AG04450 (cell line): ENCODE measurements at regions not wholly inside any gene's neighbourhood (a gene's known extent, or its start where the extent isn't known, plus 50 kb on each side); places are given as distances from the start of the nearest gene placed in this dataset.

ENCODE experiments used
- CTCF ChIA-PET: fragments of 300-600, 350-600 bp; formaldehyde crosslinking; extraction: SDS; loops from one replicate; lab custom pipeline; 2022; ENCODE audit warnings: antibody characterized with exemption, inconsistent platforms; lab: Charles Lee
- POLR2A ChIA-PET: fragments of 350-600 bp; formaldehyde crosslinking; extraction: SDS; loops from one replicate; lab custom pipeline; 2021; ENCODE audit warnings: antibody characterized with exemption, inconsistent platforms; lab: Yijun Ruan, JAX
- DNase-seq: peaks from one replicate; pipeline ENCODE4 v3.0.0-alpha.2; 2011; ENCODE audit warnings: low read depth, low spot score
- H3K27ac ChIP-seq: one replicate; pipeline ENCODE4 v1.5.1; 2012; ENCODE audit warnings: low read depth, low read length, control low read depth
- H3K27me3 ChIP-seq: one replicate; pipeline ENCODE4 v1.6.0; 2012; ENCODE audit warnings: low read length; ENCODE audit not compliant: control insufficient read depth, insufficient read depth
- H3K4me3 ChIP-seq: 2 replicates; pipeline ENCODE4 v1.5.1; 2011; ENCODE audit warnings: mild to moderate bottlenecking, low read depth, low read length, control low read depth
- H3K9me3 ChIP-seq: 2 replicates; pipeline ENCODE4 v1.5.1; 2012; ENCODE audit warnings: low read length; ENCODE audit not compliant: control insufficient read depth, insufficient read depth
- CTCF ChIP-seq: IDR thresholded peaks from 2 replicates; pipeline ENCODE4 v1.5.1; 2011; ENCODE audit warnings: low read depth, low read length, control low read depth, inconsistent platforms

GRCh38 chr3:161156936-161157335 is 51.8 kb upstream of the B3GALNT1 start:
- TF ChIP-seq CTCF = no peak
- no peak for DNase-seq
- no peak overlapping the region for H3K27ac ChIP-seq
- H3K27me3 ChIP-seq = no peaks in the 10 kb centered on the region
- ChIA-PET CTCF (no interaction called here), POLR2A (no interaction called here)
- H3K9me3 ChIP-seq = peaks cover 5% of the 10 kb centered on the region
- no peak overlapping the region for H3K4me3 ChIP-seq

DNA sequence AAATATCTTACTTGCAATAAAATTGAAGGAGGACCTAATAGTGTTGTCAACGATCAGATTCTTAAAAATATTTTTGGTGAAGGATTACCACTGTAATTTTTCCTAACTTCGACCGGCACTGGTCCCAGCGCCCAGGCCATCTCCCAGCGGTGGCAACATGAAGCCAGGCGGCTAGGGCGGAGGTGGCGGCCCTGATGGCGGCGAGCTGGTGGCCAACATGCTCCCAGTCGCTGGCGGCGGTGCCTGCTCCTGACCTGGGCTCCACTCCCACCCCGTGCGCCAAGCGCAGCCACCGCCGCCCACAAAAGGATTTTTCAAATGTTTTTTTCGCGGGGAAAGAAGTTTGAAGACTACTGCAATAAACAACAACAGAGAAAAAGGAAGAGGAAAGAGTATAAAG is 56.5 kb upstream of the B3GALNT1 start:
- CTCF ChIA-PET = no interaction called here
- no peak for DNase-seq
- Histone ChIP-seq H3K27me3 (no peaks in the 10 kb centered on the region), H3K27ac (no peak overlapping the region), H3K9me3 (peaks cover 16% of the 10 kb centered on the region), H3K4me3 (no peak overlapping the region)
- POLR2A ChIA-PET = no interaction called here
- TF ChIP-seq CTCF = no peak

- peak; percentile 72 for DNase-seq
- POLR2A ChIA-PET = no interaction called here
- Histone ChIP-seq H3K9me3 (peaks cover 16% of the 10 kb centered on the region), H3K4me3 (no peak overlapping the region), H3K27ac (no peak overlapping the region), H3K27me3 (no peaks in the 10 kb centered on the region)
- CTCF ChIA-PET = no interaction called here
- TF ChIP-seq CTCF = no peak
Measured at GRCh38 chr3:161163297-161163696, 57.8 kb upstream of the NMD3 start.

DNA sequence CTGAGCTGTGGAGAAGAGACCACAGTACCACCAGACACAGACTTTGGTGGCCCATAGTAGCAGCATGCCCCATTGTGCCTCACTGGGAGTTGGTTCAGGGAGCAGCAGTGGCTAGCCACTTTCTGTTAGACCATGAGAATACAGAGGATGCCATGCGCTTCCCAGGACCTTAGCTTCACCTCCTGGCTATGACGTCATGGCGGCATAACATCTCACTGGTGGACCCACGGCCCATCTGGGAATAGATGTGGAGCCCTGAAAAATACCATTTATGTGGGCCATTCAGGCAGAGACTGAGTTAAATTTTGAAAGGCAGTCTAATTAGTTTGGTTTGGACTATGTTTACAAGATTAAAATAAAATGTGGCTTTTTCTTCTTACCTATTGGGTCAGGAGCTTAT is 55.1 kb upstream of the NMD3 start:
- ChIA-PET POLR2A (no interaction called here), CTCF (no interaction called here)
- H3K9me3 ChIP-seq = peaks cover 16% of the 10 kb centered on the region
- H3K4me3 ChIP-seq = no peak overlapping the region
- no peak for TF ChIP-seq CTCF
- no peak for DNase-seq
- H3K27me3 ChIP-seq = no peaks in the 10 kb centered on the region
- no peak overlapping the region for H3K27ac ChIP-seq

DNA sequence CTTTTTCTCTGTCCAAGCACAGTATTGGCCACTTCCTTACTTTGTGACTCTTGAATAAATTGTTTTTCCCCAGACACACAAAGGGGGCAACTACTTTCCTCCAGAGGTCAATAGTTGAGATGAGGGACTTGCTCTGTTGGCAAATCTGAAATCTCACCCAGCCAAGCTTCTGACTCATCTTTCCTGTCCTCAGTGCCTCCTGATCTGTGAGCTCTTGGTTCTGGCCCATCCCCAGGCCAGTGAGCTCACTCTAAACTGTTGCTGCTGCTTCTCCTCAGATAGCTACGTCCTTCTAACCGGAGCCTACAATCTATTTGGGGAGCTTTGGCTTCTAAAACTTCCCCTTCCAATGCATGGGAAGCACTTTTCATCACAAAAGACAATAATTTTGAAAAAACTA is 50.0 kb upstream of the NMD3 start:
- DNase-seq = peak; percentile 29
- Histone ChIP-seq H3K9me3 (no peaks in the 10 kb centered on the region; the same call in 1 of the 2 replicates), H3K4me3 (no peak overlapping the region), H3K27ac (no peak overlapping the region), H3K27me3 (no peaks in the 10 kb centered on the region)
- ChIA-PET CTCF (no interaction called here), POLR2A (no interaction called here)
- no peak for TF ChIP-seq CTCF
